Liver (tissue), 3 donors: ENCODE measurements at regions not wholly inside any gene's neighbourhood (a gene's known extent, or its start where the extent isn't known, plus 50 kb on each side); places are given as distances from the start of the nearest gene placed in this dataset.

Experiments used
- CTCF ChIP-seq: fragments of 150-350 bp; IDR thresholded peaks from 2 replicates; pipeline ENCODE4 v1.5.1; 2017; ENCODE audit warnings: improper control_type of control experiment, low read depth, low read length; ENCODE audit not compliant: missing input control
- FOXA1 ChIP-seq: IDR thresholded peaks from 2 replicates; pipeline ENCODE4 v1.6.1; 2016; ENCODE audit warnings: antibody characterized with exemption
- JUND ChIP-seq, 2 donors: IDR thresholded peaks; 2 replicates each; pipeline ENCODE4 v1.6.1; 2016; ENCODE audit warnings: antibody characterized with exemption in 2 of 2
- RAD21 ChIP-seq, 2 donors: IDR thresholded peaks; 2 replicates each; pipeline ENCODE4 v1.6.1; 2016; ENCODE audit warnings: antibody characterized with exemption in 2 of 2, mild to moderate bottlenecking in 2 of 2
- REST ChIP-seq: IDR thresholded peaks from 2 replicates; pipeline ENCODE4 v1.6.1; 2016; ENCODE audit warnings: antibody characterized with exemption, mild to moderate bottlenecking
- RXRA ChIP-seq, 2 donors: IDR thresholded peaks; 2 replicates each; pipeline ENCODE4 v1.6.1; 2017 to 2018; ENCODE audit warnings: antibody characterized with exemption in 2 of 2, mild to moderate bottlenecking in 1 of 2
- SP1 ChIP-seq: IDR thresholded peaks from 2 replicates; pipeline ENCODE4 v1.6.1; 2018; ENCODE audit warnings: antibody characterized with exemption, mild to moderate bottlenecking
- TAF1 ChIP-seq: conservative IDR thresholded peaks from 2 replicates; pipeline ENCODE4 v1.6.1; 2016; ENCODE audit warnings: antibody characterized with exemption, mild to moderate bottlenecking
- YY1 ChIP-seq: IDR thresholded peaks from 2 replicates; pipeline ENCODE4 v1.6.1; 2016; ENCODE audit warnings: antibody characterized with exemption, mild to moderate bottlenecking
- ZBTB33 ChIP-seq: IDR thresholded peaks from 2 replicates; pipeline ENCODE4 v1.6.1; 2016; ENCODE audit warnings: antibody characterized with exemption
- donor health status: healthy.
- donor health status: healthy.

GRCh38 chr13:105627270-105627669 lies 908.2 kb downstream of the EFNB2 start:
- no peak for TF ChIP-seq CTCF
- no peak for TF ChIP-seq RAD21 (IDR thresholded peaks at IDR 0.05)
- TF ChIP-seq REST: no peak
- no peak for TF ChIP-seq SP1
- no peak for TF ChIP-seq YY1
- no peak for TF ChIP-seq TAF1
- no peak for TF ChIP-seq JUND (IDR thresholded peaks at IDR 0.05)
- no peak for TF ChIP-seq FOXA1
- no peak for TF ChIP-seq ZBTB33
- TF ChIP-seq RXRA (IDR thresholded peaks at IDR 0.05): no peak
